HG02973 (cell line): ENCODE measurements at regions not wholly inside any gene's neighbourhood (a gene's known extent, or its start where the extent isn't known, plus 50 kb on each side); places are given as distances from the start of the nearest gene placed in this dataset.
"Not testable (repeated sequence)": the region's sequence is repeated elsewhere in the genome, so short reads cannot be mapped to it uniquely, and the experiment has no call there.

Experiments used
- ATAC-seq: cut with Tn5 transposase; IDR thresholded peaks from one replicate; pipeline ENCODE4 v1.9.1; 2021; ENCODE audit warnings: moderate library complexity; ENCODE audit not compliant: unreplicated experiment

GRCh38 chr10:9848278-9848677 is 1169.4 kb upstream of the CELF2 start:
- ATAC-seq = no peak

GRCh38 chr10:9848981-9849380 is 1168.7 kb upstream of the CELF2 start:
- no peak for ATAC-seq

- no peak for ATAC-seq
Observed at GRCh38 chr10:9850415-9850814, 1167.3 kb upstream of the CELF2 start.

GRCh38 chr10:9851808-9852207 is 1165.9 kb upstream of the CELF2 start:
- ATAC-seq = no peak

GRCh38 chr10:9853405-9854355 is 1164.0 kb upstream of the CELF2 start:
- ATAC-seq = no peak

- ATAC-seq = not testable (repeated sequence)
Observed at GRCh38 chr10:9855451-9855850, 1162.2 kb upstream of the CELF2 start.

- ATAC-seq = no peak
Observed at GRCh38 chr10:9858816-9859215, 1158.9 kb upstream of the CELF2 start.

- no peak for ATAC-seq
Observed at GRCh38 chr10:9860045-9860444, 1157.6 kb upstream of the CELF2 start.

GRCh38 chr10:9863559-9864121 is 1154.0 kb upstream of the CELF2 start:
- no peak for ATAC-seq

GRCh38 chr10:9868499-9868898 is 1149.2 kb upstream of the CELF2 start:
- no peak for ATAC-seq

- ATAC-seq = no peak
Observed at GRCh38 chr10:9869205-9869604, 1148.5 kb upstream of the CELF2 start.

GRCh38 chr10:9869606-9870176 is 1148.0 kb upstream of the CELF2 start:
- ATAC-seq = no peak

GRCh38 chr10:9875353-9875752 is 1142.3 kb upstream of the CELF2 start:
- ATAC-seq = no peak

- no peak for ATAC-seq
Observed at GRCh38 chr10:9877978-9878377, 1139.7 kb upstream of the CELF2 start.

GRCh38 chr10:9878383-9878782 is 1139.3 kb upstream of the CELF2 start:
- ATAC-seq = no peak

- ATAC-seq = no peak
Observed at GRCh38 chr10:9885761-9886160, 1131.9 kb upstream of the CELF2 start.

- ATAC-seq = no peak
Observed at GRCh38 chr10:9886772-9887171, 1130.9 kb upstream of the CELF2 start.

GRCh38 chr10:9895453-9895852 is 1122.2 kb upstream of the CELF2 start:
- no peak for ATAC-seq

- no peak for ATAC-seq
Observed at GRCh38 chr10:9895981-9896380, 1121.7 kb upstream of the CELF2 start.

GRCh38 chr10:9898633-9899395 is 1118.9 kb upstream of the CELF2 start:
- no peak for ATAC-seq

GRCh38 chr10:9900751-9901150 is 1116.9 kb upstream of the CELF2 start:
- ATAC-seq = no peak
